AG10803 (cell line): ENCODE measurements at regions not wholly inside any gene's neighbourhood (a gene's known extent, or its start where the extent isn't known, plus 50 kb on each side); places are given as distances from the start of the nearest gene placed in this dataset.

Experiments
- DNase-seq: peaks from one replicate; pipeline ENCODE4 v3.0.0; 2010; ENCODE audit warnings: low read depth
- H3K4me3 ChIP-seq: 2 replicates; pipeline ENCODE4 v1.5.1; 2011; ENCODE audit warnings: mild to moderate bottlenecking, low read length, control low read depth
- TF ChIP-seq, protein P1 (sequence below): conservative IDR thresholded peaks from 2 replicates; pipeline ENCODE4 v1.5.1; 2011; ENCODE audit warnings: mild to moderate bottlenecking, low read length, control low read depth, inconsistent platforms

- TF ChIP-seq, protein P1, sequence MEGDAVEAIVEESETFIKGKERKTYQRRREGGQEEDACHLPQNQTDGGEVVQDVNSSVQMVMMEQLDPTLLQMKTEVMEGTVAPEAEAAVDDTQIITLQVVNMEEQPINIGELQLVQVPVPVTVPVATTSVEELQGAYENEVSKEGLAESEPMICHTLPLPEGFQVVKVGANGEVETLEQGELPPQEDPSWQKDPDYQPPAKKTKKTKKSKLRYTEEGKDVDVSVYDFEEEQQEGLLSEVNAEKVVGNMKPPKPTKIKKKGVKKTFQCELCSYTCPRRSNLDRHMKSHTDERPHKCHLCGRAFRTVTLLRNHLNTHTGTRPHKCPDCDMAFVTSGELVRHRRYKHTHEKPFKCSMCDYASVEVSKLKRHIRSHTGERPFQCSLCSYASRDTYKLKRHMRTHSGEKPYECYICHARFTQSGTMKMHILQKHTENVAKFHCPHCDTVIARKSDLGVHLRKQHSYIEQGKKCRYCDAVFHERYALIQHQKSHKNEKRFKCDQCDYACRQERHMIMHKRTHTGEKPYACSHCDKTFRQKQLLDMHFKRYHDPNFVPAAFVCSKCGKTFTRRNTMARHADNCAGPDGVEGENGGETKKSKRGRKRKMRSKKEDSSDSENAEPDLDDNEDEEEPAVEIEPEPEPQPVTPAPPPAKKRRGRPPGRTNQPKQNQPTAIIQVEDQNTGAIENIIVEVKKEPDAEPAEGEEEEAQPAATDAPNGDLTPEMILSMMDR: no peak
- H3K4me3 ChIP-seq: no peak overlapping the region
- no peak for DNase-seq
Measured at GRCh38 chr5:114201332-114201731, 160.5 kb upstream of the KCNN2 start.

DNA sequence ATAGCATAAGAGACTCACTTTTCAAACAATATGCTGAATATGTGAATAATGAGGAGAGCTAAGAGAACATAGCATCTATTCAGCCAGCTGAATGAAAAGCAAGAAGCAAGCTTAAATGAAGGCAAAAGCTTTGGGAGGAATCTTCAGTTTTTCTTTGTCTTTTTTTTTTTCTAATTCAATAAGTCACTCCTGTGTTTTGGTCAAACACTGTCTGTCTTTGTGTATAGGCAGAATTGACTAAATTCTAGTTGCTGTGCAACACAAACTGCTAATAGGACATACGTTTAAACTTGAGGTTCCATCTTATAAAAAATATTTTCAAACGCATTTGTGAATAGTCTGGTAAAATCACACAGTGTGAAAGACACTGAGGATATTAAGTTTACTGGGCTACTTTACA, 156.9 kb upstream of the KCNN2 start:
- TF ChIP-seq, protein P1: no peak
- H3K4me3 ChIP-seq: no peak overlapping the region
- DNase-seq: no peak

DNA sequence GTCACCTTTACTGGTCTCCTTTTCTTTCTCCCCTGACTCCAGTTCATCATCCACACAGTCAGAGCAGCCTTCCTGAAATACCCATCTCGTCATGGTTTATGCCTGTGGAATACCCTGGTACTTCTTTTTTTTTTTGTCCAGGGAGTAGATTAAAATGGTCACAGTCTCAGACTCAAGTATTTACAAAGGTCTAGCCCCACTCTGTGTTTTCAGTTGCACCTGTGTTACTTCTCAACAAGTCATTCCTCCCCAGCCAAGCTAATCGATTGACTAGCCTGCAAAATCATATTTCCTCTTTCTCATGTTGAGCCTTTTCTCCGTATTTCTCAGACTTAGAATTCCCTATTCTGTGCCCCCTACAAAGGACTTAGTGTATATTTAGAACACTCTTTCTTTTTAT, 155.2 kb upstream of the KCNN2 start:
- H3K4me3 ChIP-seq: no peak overlapping the region
- no peak for DNase-seq
- TF ChIP-seq, protein P1: no peak

- no peak overlapping the region for H3K4me3 ChIP-seq
- no peak for DNase-seq
- TF ChIP-seq, protein P1: no peak
Measured at GRCh38 chr5:114207615-114208014, 154.3 kb upstream of the KCNN2 start.

- TF ChIP-seq, protein P1: no peak
- DNase-seq: no peak
- H3K4me3 ChIP-seq: no peak overlapping the region
Measured at GRCh38 chr5:114208120-114208519, 153.8 kb upstream of the KCNN2 start.

GRCh38 chr5:114208588-114208987, 153.3 kb upstream of the KCNN2 start:
- no peak for DNase-seq
- TF ChIP-seq, protein P1: no peak
- no peak overlapping the region for H3K4me3 ChIP-seq

DNA sequence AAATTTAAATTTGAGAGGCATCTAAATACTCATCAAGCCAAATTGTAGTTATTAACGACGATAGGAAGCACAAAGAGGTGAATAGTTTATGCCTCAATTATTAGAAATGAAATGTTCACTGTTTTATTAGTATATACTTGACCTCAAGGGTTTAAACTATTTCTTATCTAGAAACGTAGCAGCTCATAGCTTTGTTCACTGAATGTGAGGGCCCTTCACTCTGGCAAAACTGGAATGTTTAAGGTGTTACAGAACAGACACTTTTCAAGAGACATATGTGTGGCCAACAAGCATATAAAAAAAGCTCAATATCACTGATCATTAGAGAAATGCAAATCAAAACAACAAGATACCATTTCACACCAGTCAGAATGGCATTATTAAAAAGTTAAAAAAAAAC, 151.2 kb upstream of the KCNN2 start:
- no peak for DNase-seq
- no peak overlapping the region for H3K4me3 ChIP-seq
- TF ChIP-seq, protein P1: no peak
